ENCODE measurements at regions not wholly inside any gene's neighbourhood (a gene's known extent, or its start where the extent isn't known, plus 50 kb on each side); places are given as distances from the start of the nearest gene placed in this dataset.

DNA sequence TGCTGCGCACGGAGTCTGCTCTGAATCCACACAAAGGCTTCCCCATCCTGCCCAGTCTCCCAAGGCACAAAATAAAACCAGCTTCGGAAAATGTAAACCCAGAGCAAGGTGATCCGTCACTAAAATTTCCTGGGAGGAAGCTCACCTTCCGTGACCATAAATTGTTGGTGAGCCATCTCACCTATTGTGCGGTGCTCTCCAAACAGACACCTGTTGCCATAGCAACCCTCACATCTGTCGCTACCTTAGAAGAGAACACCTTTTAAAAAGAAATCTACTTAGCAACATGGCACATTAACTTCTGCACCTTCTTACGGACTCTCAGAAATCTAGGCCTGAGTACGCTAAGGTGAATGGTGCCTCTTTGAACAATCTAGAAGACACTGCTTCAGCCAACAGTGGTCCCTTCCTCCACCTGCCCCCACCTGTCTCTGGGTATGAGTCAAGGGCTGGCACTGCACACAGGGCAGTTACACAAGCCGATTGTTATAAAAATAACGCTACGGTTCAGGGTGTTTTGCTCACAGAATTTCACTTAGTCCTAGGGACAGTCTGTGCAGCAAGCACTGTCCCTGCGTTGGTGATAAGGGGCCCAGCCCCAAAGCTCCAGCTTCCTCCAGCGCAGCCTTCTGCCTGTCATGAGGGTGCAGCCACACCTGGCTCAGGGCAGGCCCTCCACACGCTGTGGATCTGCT is 114.9 kb upstream of the ID2 start:
- no peak for DNase-seq

DNA sequence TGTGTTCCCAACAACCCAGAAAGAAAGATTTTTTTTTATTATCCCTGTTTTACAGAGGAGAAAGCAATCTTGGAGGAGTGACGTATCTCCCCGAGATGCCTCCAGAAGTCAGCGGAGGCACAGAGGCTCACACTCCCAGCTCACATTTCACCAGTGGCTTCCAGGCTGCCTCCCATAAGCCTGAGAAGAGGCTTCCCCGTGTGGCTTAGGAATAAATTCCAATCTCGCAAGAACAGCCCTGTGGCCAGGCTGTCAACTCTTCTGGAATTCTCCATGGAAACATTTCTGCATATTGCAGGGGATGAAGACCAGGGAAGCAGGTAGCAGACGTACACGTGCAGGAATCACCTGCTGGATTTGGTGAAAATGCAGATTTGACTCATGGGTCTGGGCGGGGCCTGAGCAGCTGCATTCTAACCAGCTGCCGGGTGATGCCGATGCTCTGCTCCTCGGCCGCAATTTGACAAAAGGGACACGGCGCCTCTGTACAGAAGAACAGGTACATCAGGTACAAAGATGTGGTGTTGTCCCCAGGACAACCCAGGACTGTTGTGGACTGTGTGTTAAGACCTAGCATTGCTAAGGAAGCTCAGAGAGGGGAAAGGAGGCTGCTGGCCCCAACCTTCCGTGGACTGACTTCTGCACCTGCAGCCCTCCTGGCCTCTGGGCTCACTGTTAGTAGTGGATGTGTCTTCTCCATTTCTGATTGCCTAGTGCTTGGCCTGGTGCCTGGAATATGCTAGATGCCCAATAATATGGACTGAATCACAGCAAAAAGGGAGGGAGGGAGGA is 114.2 kb upstream of the ID2 start:
- DNase-seq, result no peak

DNA sequence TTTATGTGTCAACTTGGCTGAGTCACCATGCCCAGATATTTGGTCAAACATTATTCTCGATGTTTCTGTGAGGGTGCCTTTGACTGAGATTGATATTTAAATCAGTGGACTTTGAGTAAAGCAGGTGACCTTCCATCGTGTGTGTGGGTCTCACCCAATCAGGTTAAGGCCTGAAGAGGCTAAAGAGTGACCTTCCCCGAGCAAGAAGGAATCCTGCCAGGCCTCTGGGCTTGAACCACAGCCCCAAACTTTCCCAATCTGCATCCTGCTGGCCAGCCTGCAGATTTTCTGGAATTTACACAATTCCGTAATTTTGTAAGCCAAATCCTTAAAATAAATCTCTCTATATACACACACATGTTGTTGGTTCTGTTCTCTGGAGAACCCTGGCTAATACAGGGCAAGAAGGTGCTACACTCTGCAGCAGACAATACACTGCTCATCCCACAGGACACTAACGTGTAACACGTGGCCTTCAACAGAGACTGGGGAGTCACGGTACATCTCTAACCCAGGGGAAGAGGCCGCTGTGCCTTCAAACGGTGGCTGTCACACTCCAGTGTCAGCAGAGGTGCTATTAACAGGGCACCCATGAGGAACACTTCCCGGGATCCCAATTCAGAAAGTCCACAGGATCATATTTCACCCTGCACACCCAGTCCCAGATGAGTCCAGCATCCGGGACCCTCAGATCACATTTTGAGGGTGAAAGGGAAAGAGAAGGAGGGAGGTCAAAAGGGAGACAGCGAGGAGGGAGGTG is 113.1 kb upstream of the ID2 start:
- no peak for DNase-seq

DNA sequence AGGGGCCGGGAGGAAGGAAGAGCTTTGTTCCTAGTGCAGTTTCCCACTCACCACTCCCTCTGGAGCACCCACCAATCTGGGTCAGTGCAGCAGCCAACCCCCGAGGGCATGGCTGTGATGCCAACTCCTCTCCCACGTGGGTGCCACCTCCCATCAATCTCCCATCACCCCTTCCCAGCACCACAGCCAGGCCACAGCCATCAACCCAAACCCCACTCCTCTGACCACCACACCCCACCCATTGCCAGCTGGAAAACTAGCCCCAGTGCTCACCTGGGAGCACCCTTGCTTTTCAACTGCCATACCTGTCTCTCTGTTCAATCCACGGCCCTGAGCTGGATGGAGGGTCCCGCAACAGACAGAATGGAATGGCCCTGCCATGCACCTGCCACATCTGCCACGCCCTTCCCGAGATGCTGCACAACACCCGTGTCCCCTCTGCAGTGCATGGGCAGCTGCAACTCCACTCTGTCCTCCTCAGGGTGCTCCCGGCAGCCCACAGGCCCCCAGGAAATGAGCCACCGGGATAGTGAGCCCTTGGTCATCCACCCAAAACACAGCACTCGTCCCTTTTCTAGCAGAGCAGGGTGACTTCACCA is 112.4 kb upstream of the ID2 start:
- DNase-seq, result no peak

DNA sequence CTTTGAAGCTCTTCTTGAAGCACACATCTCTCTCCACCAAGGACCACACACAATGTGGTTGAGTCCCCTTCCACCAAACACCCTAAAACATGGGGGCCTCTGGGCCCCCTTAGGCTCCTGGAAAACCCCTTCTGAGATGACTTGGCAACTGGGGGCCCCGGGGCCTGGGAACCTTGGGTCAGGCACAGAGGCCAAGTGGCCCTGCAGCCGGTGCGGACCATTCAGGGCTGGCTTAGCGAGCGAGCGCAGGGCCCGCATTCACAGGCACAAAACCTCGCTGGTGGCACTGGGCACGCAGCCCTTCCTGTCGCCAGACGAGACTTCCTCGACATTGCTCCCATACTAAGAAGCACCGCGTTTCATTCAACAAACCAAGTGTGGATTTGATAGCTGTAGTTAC is 111.2 kb upstream of the ID2 start:
- DNase-seq, result no peak

DNA sequence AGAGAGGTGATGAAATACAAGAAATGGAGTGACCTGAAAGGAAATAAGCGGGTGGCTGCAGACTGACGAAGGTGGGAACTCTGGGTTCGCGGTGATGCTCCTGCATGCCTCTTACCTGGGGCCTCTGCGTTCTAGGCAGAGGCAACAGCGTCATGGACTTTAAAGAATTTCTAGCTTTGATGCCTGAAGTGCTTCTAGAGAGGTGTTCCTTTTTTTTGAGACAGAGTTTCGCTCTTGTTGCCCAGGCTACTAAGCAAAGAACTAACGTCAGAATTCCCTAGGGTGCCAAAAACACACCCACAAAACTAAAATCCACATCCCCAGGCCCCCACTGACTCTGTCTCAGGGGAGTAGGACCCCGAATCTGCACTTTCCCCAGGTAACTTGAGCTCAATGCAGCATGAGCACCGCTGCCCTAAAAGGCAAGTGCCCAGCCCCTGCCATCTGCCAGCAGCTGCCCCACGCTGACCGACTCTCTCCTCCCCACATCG is 110.5 kb upstream of the ID2 start:
- DNase-seq, result no peak

DNA sequence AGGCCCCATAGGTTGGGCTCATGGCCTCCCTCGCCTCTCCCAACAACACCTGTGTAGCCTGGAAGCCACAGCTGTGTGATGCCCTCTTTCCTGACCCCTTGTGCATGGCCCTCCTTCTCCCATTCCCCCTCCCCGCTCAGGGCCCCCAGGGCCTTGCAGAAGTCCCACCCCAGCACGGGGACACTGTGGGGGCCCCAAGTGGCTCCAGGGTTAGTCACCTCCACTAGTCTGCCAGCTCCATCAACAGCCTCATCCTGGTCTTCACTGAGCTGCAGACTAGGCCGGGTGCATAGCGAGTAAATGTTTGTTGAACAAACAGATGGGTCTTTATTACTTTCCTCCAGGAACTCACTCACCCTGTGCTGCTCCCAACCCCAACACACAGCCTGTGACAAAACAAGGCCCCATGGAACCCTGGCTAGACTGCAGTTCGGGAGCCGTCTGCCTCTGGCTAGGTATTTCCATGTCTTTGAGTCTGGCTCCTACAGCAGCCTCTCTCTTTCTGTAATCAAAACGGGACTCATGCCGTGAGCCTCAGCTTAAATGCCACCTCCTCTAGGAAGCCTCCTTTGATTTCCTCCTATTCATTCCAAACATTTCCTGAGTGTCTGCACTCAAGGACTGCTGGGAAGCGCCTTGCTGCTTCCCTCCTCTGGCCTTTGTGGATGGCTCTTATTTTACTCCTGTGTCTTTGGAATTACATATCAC is 109.9 kb upstream of the ID2 start:
- no peak for DNase-seq

DNA sequence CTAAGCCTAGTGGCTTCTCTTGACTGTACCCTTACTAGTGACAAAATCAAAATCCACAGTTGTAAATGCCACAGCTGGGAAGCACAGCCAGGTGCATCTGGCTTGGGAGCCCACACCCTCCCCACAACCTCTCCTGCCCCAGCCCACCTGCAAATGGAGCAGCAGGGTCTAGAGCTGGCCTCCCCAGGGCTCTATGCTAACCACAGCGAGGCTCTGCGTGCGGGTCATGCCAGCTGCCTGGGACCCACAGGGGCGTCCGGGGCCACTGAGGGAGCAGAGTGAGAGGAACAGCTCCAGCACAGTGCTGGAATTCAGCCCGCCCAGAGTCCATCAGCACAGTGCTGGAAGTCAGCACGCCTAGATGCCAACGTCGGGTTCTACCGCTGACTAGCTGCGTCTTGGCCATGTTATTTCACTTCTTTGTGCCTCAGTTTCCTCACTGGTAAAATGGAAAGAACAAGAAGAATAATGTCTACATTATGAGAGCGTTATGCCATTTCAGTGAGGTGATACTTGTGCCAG is 109.1 kb upstream of the ID2 start:
- DNase-seq, result no peak

DNA sequence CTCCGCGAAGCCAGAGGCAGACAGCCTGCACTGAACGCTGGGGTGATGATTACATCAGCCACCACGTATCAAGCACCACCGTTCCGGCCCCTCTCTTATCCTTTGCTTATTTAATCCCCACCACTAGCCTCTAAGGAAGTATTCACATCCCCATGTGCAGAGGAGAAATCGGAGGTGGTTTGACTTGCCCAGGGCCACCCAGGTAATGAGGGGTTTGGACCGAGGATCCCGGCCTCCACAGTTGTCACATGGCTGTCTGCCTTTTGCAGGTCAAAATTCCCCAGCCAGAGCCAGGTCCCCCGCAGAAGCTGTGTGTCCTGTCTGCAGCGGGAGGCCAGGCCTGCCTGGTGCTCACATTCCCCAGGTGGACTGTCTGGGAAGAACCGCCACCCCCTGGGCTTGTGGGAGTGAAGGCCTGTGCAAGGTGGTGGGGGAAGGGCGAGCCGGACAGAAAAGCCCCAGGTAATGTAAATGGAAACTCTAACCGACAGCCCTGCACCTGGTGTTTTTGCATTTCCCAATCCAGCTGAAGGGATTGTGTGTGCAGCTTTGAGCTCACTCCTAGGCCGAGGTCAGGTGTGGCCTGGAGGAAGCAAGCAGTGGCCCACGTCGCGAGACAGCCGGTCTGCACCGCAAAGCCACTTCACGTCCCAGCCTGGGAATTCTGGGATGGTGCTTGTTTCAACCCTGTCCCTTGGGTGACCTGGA is 108.5 kb upstream of the ID2 start:
- DNase-seq, result no peak

DNA sequence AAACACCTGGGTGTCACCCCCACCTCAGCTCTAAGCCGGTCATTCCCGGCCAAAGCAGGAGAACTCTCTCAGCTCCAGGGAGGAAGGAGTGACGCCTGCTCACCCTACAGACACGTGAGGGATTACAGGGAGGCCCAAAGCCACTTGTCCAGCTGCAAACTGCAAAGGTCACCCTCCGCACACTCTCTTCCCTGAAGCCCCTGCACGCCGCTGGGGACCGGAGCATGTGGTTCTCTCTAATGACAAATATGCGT is 108.0 kb upstream of the ID2 start:
- DNase-seq, result no peak

DNA sequence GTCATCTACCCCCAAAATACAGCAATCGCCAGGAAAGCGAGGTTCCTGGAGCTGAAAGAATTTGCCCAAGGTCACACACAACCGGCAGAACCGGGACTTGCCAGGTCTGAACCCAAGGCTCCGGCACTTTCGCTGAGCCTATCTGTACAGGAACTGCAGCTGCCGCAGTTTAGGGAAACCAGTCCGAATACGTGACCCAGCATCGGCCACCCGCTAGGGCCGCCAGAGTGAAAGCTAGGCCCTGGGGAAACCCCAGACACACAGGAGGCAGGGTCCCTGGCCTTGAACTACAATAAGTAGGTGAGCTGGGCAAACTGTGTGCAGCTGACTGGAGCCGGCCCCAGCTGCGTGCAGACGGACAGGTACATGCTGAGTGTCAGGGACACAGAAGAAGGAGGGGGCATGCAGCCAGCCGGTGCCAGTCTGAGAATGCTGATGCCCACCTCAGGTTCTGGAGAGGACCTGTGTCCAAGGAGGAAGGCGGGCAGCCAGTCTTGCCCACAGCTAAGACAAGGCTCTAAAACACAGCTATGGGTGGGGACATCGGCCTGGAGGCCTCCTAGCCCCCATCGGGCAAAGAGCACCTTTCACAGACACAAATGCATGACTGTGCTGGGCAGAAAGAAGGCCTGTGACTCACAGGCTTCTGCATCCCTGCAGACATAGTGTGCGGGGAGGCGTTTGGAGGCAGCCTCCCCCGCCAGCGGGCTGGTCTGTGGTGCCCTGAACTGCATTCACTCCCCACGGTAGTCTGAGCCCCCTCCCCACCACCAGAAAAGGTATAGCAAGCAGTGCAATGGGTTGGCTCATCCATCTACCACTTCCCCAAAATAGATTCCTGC is 107.4 kb upstream of the ID2 start:
- DNase-seq, result peak in 1 of 14 donors; percentile 56

DNA sequence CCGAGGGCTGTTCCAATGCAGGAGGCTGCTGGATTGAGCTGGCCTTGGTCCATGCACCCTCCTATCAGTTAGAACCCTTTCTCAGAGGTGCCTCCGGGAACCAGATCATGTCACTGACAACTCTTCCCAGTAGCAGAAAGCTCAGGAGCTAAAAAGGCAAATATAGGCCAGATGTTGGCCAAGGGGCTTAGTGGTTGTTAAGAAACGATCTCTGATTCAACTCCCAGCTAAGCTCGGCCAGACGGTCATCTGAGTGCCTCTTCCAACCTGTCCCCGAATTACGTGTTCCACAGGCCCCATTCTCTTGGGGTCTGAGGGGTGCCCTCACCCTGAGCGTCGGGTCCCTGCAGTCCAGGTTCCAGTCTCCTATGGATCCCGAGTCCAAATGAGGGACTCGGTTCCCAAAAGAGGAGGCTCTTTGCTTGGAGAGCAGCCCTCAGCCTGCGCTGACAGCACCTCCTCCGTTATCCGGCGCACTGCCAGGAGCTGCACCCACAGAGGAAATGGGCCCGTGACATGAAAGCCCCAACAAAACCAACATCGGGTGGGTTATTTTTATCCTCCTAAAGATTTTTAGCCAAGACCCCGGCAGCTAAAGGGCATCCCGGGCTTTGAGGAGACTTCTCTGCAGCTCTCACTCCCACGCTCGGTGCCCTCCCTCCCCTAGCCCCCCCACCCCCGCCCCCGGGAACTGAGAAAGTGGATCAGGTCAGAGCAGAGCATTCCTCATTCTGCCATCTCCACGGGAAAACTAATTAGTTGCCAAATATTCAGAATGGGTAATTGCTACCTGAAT is 106.6 kb upstream of the ID2 start:
- peak in 4 of 14 donors; percentile 33 to 57 (median 45) for DNase-seq

DNA sequence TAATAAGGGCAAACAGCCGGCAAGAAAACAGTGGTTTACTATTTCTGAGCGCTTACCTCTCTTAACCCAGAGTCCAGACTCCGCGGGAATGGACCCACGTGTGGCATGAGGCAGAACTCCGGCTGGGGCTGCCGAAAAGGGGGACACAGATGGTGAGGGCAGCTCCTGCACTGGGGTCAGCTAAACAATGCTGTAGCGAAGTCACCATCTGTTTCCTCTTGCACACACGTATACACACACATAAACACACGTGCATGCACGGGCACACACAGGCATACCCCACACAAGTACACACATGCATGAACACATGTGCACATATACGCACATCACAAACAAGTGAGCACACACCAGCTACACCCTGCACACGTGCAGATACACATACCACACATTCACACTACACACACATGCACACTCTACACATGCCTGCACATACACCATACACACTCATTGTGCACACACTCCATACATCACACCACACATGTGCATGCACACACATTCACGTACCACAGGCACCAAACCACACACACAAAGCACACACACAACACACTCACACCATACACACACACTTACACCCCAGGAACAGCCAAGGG is 105.9 kb upstream of the ID2 start:
- DNase-seq, result peak in 1 of 14 donors; percentile 33

DNA sequence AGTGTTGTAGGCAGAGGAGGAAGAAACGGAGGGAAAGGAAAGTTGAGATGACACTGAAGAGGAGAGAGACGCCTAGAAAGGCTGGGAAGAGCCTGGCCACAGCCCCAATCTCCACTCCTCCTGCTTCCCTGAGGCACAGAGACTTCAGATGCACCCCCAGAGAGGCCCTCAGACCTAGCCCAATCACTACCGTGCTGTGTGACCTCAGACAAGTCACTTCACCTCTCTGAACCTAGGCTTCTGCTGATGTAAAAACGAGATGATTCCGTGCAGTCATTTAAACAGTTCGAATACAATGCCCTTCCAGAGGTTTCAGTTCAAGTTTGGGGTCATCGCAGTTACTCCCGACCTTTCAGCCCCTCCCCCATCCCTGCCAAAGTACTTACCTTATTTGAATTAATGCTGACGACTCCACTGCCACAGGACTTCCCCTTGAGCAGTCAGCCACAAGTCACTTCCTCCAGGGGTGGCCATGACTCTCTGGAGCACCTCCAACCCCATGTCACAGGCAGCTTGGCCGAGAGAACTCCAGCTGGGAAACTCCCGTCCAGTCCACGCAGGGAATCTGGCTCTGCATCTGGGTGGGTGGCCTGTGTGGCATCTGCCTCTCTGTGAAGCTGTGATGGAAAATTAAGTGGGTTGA is 105.2 kb upstream of the ID2 start:
- DNase-seq, result peak in 1 of 14 donors; percentile 17

DNA sequence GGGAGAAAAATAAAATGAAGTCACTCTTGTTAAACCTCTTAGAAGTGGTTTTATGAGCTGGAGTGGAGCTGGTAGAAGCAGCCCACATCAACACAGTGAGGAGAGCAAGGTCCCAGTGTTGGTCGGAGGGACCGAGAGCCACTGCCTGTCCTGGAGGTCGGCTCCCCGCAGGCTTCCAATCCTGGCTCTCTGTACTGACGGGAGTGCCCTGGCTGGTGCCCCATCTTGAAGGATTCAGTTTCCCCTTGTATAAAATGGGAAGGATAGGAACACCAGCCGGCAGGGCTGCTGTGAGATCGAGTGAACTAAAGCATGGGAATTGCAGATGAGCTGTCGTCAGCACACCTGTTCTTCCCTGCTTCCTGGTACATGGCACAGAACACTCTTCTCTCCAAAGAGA is 104.3 kb upstream of the ID2 start:
- DNase-seq, result no peak

DNA sequence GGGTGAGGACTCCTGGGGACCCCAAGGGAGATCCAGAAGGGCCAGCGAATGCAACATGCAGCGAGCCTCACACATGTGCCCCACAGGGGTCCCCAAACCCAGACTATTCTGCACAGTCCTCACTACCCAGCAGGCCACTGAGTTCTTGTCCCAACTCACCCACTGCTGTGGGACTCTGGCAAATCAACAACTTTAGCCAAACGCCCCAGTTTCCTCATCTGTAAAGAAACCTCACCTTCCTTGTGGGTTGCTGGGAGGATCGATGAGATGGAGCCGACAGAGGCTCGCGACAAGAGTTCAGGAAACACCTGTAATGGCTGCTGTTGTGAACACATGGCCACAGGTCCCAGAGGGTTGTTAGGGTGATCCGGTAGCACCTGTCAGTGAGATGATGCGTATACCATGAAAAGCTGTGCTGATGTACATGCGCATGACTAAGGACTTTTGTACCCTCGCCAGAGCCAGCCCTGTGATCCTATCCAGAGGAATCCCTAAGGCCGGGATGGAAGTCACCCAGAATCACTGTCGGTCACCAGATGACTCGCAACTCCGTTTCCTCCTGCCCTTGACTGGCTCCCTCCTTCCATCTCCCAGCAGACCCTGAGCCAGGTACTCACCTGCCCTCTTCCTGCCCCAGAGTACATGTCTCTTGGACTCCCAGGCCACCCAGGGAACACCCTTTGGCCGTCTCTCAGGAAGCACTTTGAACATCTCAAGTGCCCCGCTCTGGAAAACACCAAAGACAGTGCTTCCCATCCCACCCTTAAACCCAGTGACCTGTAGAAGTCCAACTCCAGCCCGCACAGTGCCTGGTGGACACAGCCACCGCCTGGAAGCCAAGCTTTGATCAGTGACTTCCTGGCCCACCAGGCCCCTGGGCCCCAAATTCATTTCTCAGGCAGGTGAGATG is 103.3 kb upstream of the ID2 start:
- no peak for DNase-seq

DNA sequence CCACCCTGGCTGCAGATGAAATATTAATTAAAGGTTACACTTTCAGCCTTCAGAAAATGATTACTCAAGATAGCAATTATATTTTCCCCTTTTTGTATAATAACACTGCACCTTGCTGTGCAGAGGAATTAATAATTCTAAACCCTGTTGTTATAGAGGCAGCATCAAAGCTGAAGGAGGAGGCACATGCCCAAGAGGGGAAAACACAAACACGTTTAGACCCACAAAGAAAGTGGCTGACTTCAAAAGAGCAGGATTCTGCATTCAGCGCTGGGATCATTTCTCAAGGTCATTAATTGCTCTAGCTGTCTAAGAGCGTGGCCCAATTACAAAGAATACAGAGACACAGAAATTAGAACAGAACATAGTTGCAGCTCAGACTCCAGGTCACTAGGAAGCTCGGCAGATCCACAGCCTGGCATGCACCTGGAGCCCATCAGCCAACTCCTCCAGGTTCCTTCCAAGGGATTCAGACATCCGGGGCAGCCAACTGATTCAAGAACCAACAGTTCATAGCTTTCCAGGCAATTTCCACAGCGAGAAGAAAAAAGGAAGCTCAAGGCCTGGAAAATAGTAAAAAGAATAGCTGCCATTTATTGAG is 102.3 kb upstream of the ID2 start:
- DNase-seq, result no peak
